LoVo (cell line): ENCODE measurements at regions not wholly inside any gene's neighbourhood (a gene's known extent, or its start where the extent isn't known, plus 50 kb on each side); places are given as distances from the start of the nearest gene placed in this dataset.

Experiments
- DNase-seq: peaks from one replicate; pipeline ENCODE4 v3.0.0-alpha.2; 2016; ENCODE audit warnings: low spot score

DNA sequence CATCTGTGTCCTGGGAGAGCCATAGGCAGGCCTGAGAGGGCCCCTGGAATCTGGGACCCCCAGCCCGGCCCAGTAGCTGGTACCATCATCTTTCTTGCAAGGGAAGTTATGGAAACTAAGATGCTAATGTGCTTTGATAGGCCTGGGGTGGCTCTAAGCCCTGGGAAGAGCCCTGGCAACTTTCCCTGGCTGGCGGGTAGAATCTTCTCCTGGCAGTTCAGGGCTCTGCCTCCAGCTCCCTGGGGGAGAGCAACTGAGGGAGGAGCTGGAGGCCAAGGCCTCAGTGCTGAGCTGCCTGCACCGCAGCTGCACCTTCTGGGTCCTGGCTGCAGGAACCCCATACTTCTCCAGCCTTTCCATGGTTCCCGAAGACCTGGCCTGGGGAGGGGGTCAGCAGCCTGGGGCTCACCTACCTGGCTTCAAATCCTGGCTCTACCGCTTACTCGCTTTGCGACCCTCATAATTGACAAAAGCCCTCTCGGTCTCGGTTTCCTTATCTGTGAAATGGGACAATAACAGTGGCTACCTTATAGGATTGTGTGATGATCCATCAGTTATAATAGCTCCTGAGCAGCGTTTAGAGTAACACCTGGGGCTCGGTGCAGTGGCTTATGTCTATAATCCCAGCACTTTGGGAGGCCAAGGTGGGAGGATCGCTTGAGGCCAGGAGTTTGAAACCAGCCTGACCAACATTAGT lies 333.7 kb downstream of the SEC14L1 start:
- DNase-seq, result no peak

GRCh38 chr17:77475016-77475976 lies 334.5 kb downstream of the SEC14L1 start:
- no peak for DNase-seq

DNA sequence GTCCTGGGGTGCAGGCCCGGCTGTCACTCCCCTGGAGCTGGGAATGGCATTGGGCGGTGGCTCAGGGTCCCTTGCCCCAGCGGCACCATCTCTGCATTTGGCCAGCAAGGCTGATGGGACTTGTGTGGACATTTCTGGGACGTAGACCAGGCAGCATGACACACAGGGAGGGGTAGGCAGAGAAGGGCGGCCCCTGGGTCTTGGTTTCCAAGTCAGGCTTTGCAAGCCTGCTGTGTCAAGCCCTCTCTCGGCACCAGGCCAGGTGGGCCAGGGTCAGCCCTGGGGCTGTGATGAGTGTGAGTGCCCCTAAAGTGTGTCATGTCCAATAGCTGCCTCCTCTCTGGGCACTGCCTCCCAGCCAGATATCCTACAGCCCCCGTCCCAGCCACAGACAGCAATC lies 335.2 kb downstream of the SEC14L1 start:
- DNase-seq, result no peak

- no peak for DNase-seq
Observed at GRCh38 chr17:77476498-77476897, 335.7 kb downstream of the SEC14L1 start.

DNA sequence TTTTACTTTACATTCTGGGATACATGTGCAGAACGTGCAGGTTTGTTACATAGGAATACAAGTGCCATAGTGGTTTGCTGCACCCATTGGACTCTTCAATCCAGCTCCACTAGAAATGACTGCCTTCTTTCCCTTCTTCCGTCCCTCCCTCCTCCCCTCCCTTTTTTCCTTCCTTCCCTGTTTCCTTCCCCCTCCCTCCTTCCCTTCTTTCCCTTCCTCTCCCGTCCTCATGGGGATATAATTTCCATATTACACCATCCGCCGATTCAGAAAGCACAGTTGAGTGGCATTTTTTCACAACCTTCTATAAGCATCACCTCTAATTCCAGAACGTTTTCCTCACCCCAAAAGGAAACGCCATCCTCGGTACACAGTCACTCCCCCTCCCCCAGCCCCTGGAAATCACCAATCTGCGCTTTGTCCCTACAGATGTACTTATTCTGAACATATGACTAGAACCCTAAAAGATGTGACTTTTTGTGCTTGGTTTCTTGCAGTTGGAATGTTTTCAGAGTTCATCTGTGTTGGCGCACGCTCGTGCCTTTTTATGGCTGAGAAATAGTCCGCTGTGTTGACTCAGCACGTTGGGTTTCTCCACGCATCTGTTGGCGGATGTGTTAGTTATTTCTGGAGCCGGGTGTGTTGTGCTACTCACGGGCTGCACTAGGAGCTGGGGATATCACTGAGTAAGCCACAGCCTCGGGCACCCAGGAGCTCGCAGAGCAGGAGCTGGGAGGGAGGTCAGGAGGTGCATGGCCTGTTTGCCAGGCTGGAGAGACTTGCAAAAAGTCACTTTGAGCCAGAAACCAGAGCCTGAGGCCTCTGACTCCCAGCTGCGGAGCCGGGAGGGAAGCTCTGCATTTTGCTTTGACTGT lies 336.4 kb downstream of the SEC14L1 start:
- no peak for DNase-seq

DNA sequence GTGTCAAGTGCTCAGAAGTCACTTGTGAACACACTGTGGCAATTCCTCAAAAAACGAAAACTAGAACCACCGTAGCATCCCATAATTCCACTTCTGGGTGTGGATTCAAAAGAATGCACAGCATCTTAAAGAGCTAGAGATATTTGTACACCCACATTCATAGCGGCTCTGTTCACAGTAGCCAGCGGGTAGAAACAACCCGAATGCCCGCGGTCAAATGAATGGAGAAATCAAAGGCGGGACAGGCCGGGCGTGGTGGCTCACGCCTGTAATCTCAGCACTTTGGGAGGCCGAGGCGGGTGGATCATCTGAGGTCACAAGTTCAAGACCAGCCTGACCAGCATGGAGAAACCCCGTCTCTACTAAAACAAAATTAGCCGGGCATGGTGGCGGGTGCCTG lies 337.5 kb downstream of the SEC14L1 start:
- no peak for DNase-seq

GRCh38 chr17:77478899-77479298 lies 338.1 kb downstream of the SEC14L1 start:
- no peak for DNase-seq

DNA sequence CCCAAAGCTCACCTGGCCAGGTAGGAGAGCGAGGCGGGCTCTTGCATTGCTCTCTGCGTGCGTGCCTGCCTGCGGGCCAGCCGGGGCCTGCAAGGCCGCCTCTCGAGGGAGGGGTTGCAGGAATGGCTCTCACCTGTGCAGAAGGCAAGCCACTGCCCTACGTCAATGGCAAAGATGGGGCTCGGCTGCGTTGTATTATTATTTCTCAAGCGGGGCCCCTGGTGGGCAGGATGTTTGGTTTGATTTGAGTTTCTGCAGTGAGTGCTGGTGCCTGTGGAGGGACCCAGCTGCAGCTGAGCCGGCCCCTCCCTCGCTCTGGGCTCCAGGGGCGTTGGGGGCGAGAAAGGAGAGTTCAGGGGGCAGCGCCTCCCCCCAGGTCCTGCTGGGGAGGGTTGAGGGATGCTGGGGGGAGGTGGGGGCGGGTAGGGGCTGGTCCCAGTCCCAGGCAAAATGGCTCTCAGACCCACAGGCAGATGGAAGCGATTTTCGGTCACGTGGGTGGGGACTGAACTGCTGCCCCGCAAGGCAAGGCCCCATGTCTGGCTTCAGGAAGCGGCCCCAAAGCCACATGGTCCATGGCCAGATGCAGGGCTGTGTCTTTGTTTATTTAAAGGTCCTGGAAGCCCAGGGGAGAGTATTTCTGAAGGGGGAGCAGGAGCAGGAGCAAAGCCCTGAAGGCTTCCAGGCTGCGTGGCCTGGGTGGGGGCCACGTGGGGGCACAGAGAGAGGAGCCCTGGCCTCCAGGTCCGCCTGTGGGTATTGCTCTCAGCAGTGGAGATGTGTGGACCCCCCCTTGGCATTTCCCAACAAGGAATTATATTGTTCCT lies 338.8 kb downstream of the SEC14L1 start:
- no peak for DNase-seq

DNA sequence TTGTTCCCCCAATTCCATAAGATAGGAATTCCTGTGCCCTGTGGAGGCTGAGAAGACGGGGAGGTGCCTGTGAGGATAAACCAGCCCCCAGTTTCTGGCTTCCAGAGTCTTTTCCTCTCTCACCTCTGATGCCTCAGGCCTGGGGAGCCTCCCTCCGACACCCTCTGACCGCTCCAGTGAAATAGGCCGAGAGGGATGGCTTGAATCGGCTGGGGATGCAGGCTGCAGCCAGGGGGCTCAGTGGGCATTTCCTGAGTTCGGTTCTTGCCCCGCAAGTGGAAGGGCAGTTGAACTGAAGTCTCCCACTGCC lies 339.4 kb downstream of the SEC14L1 start:
- DNase-seq, result no peak

DNA sequence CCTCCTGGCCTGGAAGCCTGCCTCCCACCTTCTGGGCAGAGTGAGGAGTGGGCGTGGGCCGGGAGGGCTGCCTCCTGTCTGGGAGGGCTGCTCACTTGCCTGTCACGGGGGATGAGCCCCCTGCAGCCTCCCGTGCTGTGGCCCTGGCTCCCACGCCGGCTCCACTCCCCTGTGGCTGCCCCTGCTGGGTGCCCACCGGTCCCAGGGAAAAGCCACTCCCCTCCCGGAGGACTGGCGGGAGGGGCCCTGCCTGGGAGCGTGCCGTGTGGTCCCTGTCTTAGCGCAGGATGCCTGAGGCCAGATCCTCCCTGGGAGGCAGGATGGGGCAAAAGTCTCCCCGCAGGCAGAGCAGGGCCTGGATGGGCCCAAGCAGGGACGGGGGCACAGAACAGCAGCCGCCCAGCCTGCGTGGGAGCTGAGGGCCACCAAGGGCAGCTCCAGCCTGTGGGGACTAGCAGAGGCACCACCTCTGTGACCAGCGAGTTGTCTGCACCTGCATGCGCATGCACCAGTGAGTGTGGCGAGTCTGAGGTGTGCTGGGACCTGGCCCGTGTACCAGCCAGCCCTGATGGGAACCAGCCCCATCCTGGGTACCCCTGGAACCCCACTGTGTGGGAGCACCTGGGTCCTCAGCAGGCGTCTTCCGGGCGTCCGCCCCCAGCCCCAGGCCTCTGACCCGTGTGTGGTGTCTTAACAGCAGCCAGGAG lies 339.9 kb downstream of the SEC14L1 start:
- no peak for DNase-seq

GRCh38 chr17:77481476-77482374 lies 341.0 kb downstream of the SEC14L1 start:
- no peak for DNase-seq

DNA sequence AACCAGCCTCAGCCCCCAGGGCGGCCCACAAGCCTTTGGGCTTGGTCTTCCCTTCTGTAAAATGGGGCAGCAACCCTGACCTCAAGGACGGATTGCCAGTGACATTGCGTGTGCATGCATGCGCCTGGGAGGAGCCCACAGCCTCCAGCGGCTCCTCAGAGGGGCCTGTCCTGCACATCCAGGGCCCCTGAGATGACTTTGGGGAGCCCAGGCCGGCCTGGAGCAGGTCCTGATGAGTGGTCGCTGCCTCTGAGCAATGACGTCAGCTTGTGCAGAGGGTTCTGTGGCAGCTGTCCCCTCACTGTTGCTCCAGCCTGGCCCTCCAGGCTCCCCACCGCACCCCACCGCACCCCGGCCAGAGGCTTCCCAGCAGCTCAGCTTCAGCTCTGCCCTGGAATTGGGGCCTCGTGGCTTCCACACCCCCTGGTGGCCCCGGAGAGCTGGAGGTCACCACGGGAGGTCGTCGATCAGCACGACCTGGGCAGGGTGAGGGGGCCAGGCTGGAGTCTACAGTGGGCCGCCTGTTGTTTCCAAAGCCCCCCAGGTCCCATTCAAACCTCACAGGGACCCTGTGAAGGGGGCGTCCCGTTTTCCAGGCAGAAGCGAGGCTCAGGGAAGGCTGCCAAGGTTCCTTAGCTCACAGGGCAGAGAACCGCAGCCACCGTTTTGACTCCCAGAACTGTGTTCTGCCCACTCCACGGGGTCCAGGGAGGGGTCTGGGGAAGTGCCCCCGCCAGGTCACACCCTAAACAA lies 341.8 kb downstream of the SEC14L1 start:
- no peak for DNase-seq

DNA sequence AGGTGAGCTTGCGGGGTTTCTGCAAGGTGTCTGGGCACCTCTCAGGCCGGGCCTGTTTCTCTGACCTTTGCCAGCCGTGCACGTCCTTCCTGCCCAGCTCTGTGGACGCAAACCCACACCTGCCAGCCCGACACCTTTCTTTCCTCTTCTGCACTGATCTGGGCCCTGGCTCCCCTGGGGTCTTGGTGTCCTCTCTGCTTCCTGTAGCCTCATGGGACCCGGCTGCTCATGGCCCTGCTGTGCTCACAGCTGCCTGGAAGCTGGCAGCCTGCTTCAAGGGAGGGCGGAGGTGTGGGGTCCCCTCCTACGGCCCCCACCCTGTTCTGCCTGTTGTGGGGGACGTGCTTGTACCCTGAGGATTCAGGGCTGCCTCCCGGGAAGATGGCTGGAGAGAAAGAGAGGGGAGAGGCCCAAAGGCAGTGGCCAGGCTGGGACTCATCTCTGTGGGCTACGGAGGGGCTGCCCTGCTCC lies 342.4 kb downstream of the SEC14L1 start:
- DNase-seq, result no peak

DNA sequence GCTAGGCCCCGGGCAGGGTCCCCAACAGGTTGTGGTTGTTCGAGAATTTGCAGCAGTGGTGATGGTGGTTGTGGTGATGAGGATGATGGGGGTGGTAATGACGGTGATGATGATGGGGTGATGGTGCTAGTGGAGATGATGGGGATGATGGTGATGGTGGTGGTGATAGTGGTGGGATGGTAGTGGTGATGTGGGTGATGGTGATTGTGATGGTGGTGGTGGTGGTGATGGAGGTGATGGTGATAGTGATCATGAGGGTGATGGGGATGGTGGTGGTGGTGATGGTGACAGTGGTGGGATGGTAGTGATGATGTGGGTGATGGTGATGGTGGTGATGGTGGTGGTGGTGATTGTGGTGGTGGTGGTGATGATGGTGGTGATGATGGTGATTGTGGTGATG lies 343.3 kb downstream of the SEC14L1 start:
- DNase-seq, result no peak

DNA sequence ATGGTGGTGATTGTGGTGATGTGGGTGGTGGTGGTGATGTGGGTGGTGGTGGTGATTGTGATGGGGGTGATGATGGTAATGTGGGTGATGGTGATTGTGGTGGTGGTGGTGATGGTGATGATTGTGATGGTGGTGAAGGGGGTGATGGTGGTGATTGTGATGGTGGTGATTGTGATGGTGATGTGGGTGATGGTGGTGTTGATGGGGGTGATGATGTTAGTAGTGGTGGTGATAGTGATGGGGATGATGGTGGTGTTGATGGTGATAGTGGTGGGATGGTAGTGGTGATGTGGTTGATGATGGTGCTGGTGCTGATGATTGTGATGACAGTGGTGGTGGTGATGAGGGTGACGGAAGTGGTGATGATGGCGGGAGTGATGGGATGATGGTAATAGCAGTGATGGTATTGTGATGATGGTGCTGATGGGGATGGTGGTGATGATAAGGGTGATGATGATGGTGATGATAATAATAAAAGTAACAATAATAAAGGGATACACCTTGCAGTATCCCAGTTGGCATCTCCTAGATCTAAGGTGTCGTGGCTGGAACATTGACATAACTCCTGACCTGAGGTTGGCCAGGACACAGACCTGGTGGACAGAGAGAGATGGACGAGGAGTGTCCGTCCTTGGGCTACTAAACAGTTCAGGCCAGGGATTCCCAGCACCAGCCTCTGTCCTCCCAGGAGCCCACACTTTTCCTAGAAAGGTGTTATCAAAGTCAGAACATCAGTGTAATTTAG lies 344.5 kb downstream of the SEC14L1 start:
- DNase-seq, result no peak

GRCh38 chr17:77487211-77487629 lies 346.5 kb downstream of the SEC14L1 start:
- DNase-seq, result no peak

GRCh38 chr17:77487677-77488530 lies 347.1 kb downstream of the SEC14L1 start:
- no peak for DNase-seq
